NCI-H2029 (cell line): ENCODE measurements at regions not wholly inside any gene's neighbourhood (a gene's known extent, or its start where the extent isn't known, plus 50 kb on each side); places are given as distances from the start of the nearest gene placed in this dataset.
"Not testable (repeated sequence)": the region's sequence is repeated elsewhere in the genome, so short reads cannot be mapped to it uniquely, and the experiment has no call there.

ENCODE experiments used
- DNase-seq: peaks from one replicate; lab custom pipeline; 2025; lab: John Stamatoyannopoulos, UW

DNA sequence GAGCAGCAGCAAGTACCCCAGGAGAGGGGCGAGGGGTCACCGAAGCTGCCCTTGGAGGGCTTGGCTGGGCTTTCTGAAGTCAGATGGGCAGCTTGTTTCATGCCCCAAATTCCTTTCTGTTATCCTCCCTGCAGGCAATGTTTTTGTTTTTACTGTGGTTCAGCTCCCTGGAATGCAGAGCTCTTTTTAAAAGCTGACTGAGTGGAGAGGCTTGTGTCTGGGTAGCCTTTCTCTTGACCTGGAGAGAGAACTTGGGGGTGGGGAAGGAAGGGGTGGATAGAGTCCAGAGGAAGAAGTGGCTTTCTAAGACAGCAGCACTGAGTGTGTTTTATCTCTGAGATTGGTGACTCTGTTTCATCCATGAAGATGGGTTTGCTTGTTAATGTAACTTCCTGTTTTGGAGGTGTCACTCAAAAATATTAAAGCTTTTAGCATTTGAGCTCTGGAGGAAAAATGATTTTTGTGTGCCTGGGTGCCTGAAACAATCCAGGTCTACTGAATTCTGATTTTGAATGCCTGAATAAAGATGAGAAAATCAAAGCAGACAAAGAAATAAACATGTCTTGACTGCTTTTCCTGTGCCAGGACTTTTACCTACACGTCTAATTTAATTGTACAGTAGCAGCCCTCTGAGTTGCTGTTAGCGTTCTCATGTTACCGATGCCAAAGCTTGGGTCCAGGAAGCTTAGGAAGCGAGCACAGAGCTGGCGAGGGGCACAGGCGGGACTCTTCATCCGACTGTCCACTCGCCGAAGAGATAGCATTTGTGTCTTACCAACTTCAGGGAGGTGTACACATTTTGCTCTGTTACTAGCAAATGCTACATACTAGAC is 78.2 kb upstream of the EEF1E1 start:
- no peak for DNase-seq

DNA sequence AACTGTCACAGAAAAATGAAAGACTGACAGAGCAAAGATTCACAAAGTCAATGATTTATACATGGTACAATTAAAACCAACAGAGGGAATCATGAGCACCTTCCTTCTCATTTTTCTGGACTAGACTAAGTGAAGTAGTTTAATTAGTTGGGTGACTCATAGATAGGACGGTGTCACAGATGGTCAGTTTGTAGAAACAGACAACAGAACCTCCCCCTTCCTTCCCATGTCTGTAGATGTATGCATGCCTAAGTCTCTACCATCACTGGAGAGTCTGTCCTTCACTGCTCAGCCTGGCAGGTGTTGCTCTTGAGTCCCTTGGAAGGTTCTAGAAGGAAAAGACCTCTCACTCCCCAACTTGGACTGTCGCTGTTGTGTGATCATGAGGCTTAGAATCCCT is 75.4 kb upstream of the EEF1E1 start:
- no peak for DNase-seq

DNA sequence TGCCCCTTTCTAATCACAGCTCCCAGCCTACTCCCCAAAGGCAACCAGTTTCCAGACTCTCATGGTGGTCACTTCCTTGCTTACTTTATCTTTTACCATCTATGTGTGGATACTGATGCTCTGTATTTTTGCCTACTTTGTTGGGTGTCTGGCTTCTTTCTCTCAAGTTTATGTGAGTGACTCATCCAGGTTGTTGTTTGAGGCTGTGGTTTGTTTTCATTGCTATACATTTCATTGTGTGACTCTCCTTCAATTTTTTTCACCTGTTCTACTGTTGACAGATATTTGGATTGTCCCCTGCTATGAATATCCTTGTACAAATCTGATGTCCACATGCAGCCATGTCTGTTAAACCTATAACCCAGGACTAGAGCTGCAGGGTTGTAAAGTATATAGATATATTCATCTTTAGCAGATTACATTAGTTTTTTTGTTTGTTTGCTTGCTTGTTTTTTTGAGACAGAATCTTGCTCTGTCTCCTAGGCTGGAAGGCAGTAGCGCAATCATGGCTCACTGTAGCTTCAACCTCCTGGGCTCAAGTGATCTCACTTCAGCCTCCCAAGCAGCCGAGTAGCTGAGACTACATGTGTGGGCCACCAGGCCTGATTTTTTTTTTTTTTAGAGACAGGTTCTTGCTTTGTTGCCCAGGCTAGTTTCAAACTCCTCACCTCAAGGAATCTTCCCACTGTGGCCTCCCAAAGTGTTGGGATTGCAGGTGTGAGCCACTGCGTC is 72.9 kb upstream of the EEF1E1 start:
- DNase-seq, result no peak

DNA sequence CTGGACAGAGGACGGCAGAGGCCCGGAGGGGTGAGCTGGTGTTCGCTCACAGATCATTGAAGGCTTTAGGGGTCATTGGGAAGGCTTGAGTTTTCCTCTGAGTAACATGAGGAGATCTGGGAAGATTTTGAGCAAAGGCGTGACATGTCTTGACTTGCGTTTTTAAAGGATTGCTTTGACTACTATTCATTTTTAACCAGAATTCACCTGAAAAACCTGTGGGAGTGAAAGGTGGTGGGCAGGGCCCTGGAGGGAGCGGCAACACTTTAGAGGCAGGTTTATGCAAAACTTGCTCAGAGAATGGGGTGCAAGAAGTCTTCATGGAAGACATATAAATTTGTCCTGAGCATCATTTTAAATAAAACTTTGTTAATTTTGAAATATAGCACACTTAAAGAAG is 72.2 kb upstream of the EEF1E1 start:
- no peak for DNase-seq

DNA sequence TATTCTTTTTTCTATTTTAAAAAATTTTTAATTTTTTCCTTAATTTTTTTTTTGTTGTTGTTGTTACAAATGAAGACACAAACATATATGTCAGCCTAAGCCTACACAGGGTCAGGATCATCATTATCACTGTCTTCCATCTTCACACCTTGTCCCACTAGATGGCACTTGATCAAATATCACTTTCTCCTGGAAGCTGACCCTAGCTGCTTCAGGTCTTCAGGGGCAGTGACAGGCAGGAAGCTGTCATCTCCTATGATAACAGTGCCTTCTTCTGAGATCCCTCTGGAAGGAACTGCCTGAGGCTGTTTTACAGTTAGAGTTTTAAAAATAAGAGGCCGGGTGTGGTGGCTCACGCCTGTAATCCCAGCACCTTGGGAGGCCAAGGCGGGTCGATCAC is 70.2 kb upstream of the EEF1E1 start:
- DNase-seq, result no peak

DNA sequence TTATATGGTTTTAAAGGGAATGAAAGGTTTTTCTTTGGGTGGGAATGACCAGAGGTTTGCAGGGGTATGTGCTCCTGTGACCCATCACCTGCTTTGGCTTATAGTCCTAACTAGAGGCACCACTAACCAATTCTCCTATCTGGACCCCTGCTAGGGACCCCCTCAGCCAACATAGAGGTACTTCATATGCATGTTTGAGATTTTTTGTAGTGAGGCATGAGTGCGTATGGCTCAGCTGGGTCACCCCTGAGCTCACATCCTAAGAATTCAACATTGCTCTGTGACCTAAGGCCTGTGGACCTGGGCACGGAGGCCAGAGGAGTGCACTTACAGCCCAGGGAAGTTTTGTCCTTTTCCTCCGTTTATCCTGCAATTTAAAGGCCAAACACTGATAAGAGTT is 68.4 kb upstream of the EEF1E1 start:
- no peak for DNase-seq

DNA sequence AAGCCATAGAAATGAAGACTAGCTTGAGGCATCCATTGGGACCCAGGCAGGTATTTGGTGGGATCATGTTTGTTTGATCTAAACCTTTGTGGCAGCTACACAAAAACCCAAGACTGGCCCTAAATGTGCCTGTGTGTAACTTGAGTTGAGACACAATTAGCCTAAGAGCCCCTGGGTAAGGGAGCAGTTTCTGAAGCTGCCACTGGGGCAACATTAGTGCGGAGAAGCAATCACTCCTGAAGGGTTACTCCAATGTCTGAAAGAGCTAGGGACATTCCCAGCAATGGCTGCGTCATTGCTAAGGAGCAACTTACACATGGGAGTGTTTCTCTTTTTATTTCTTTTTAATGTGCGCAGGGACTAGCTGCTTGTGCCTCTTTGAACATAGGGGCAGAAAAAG is 67.9 kb upstream of the EEF1E1 start:
- DNase-seq, result no peak

DNA sequence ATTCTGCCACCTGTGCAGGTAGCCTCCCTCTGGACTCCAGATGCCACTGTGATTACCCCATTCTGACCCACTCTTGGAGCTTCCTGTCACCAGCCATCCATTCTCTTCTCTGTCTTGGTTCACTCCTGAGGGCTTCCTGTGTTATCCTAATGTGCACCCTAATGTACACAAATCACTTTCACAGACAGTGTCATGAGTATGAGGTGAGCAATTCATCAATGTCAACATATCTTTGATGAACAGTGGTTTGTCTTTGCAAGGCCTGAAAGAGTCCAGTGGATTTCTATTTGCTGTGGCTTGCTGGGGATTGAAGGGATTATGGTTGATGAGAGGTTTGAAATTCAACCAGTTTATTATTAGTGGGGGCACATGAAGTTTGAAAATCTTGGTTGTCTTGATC is 63.8 kb upstream of the EEF1E1 start:
- DNase-seq, result no peak

DNA sequence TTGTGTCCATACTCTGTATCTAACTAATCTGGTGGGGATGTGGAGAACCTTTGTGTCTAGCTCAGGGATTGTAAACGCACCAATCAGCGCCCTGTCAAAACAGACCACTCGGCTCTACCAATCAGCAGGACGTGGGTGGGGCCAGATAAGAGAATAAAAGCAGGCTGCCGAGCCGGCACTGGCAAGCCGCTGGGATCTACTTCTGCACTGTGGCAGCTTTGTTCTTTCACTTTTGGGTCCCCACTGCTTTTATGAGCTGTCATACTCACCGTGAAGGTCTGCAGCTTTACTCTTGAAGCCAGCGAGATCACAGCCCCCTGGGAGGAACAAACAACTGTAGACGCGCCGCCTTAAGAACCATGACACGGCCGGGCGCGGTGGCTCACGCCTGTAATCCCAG is 62.7 kb upstream of the EEF1E1 start:
- not testable (repeated sequence) for DNase-seq

DNA sequence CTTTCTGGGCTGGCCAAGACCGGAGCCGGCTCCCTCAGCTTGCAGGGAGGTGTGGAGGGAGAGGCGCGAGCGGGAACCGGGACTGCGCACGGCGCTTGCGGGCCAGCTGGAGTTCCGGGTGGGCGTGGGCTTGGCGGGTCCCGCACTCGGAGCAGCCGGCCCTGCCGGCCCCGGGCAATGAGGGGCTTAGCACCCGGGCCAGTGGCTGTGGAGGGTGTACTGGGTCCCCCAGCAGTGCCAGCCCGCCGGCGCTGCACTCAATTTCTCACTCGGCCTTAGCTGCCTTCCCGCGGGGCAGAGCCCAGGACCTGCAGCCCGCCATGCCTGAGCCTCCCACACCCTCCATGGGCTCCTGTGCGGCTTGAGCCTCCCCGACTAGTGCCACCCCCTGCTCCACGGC is 61.9 kb upstream of the EEF1E1 start:
- not testable (repeated sequence) for DNase-seq

DNA sequence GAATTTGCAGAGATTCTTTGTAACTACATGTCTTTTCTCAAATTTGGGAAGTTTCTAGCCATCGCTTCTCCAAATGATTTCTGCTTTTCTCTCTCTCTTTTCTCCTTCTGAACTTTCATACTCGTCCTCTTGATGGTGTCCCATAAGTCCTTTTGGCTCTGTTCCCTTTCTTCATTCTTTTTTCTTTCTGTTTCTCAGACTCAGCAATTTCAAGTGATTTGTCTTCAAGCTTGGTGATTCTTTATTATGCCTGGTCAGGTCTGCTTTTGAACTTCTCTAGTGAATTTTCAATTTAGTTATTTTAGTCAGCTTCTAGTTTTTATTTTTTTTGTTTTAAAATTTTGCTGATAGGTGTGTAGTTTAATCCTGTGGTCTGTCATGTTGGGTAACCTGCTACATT is 57.6 kb upstream of the EEF1E1 start:
- no peak for DNase-seq

DNA sequence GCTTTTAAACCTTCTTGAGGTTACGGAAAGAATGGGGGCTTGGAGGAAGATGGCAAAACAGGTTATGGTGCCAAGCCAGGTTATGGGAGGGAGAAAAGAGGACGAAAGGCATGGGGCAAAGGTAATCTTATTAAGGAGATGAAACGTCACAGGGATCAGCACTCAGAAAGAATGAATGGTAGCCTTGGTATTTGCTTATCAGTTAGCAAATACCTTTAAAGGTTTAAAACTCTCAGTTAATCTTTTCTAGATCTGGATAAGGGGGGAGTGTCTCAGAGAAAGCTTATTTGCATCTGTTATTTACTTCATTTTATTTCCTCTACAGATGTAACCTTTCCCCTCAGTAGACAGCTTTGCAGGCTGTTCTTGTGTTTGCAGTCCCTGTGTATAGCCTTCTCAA is 55.5 kb upstream of the EEF1E1 start:
- DNase-seq, result no peak

DNA sequence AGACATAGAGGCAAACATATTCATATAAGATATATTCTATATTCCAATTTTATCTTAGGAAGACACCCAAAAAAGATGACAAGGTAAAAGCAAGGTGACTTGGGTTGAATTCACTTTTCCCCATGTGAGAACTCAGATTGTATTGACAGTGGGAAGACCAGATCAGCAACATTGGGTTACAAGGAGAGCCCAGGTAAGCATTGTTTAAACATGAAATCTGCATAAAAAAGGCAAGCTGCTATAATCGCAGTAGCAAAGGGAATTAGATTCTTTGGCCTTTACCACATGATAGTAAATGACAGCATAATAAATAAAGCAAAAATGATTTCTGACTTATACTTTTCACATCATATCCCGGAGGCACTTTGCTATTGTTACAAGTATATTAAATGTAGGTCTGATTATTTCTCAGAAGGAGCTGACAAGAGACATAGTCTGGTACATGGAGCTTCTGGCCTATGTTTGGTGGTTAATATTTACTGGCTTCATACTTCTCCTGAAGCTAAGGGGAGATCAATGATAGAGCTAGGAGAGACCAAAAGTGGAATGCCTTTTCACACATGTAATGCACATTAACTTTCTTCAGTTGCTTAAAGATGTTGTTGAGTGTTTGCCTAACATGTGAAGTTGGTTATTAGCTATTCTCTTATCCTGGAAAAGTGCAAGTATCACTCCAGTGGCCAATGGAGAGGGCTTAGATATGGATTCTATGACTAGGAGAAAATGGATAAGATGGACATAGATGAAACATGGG is 53.1 kb upstream of the EEF1E1 start:
- DNase-seq, result no peak
